ENCODE measurements at regions not wholly inside any gene's neighbourhood (a gene's known extent, or its start where the extent isn't known, plus 50 kb on each side); places are given as distances from the start of the nearest gene placed in this dataset.

GRCh38 chr6:66423047-66423446 is 716.0 kb upstream of the EYS start:
- intact Hi-C loops (cut with micrococcal nuclease; ENCODE audit: unreplicated experiment) (no loop called here), in situ Hi-C loops (cut with MboI) (no loop called here)
- Histone ChIP-seq H3K36me3 (ENCODE audit: control insufficient read depth in 2 of 2, insufficient read depth in 2 of 2, low read length in 1 of 2) (no peaks in the 10 kb centered on the region), H4K20me1 (ENCODE audit: control insufficient read depth, insufficient read depth) (no peaks in the 10 kb centered on the region), H3K9me3 (replicated peaks; ENCODE audit: control insufficient read depth, insufficient read depth, low read length) (no peaks in the 10 kb centered on the region), H3K27me3 (replicated peaks in 1 of 2; ENCODE audit: control insufficient read depth in 2 of 2, insufficient read depth in 2 of 2, low read length in 1 of 2) (no peaks in the 10 kb centered on the region), H3K4me2 (ENCODE audit: control insufficient read depth, insufficient read depth) (no peak overlapping the region), H3K4me1 (ENCODE audit: control insufficient read depth, insufficient read depth, low read length) (no peaks in the 10 kb centered on the region), H3K27ac (ENCODE audit: control insufficient read depth, insufficient read depth) (no peak overlapping the region), H2AFZ (ENCODE audit: control insufficient read depth, low read depth, low read length) (no peak overlapping the region), H3K79me2 (ENCODE audit: control insufficient read depth, insufficient read depth, low read length) (no peaks in the 10 kb centered on the region), H3K9ac (ENCODE audit: control insufficient read depth, insufficient read depth, low read length) (no peak overlapping the region), H3K4me3 (no peak overlapping the region)
- ATAC-seq, result no peak
- RAD21 ChIA-PET (ENCODE audit: unreplicated experiment), result no interaction called here
- DNase-seq (ENCODE audit: low read depth, low spot score), result no peak
- POLR2A ChIA-PET, result no interaction called here
- FAIRE-seq, result no peak
- TF ChIP-seq ATF3 (IDR thresholded peaks at IDR 0.05; ENCODE audit: borderline replicate concordance, extremely low read depth, low read depth, low read length), result no peak
- TF ChIP-seq CTCF (IDR thresholded peaks at IDR 0.05 in 2 of 3, conservative IDR thresholded peaks at IDR 0.05 in 1 of 3; ENCODE audit: control insufficient read depth in 2 of 3, extremely low read depth in 1 of 3, insufficient read depth in 1 of 3, low read depth in 3 of 3, low read length in 3 of 3), result no peak
- no peak for TF ChIP-seq TBL1XR1 (IDR thresholded peaks at IDR 0.05; ENCODE audit: low read depth, low read length)
- no peak for TF ChIP-seq TAF1 (IDR thresholded peaks at IDR 0.05; ENCODE audit: borderline replicate concordance, low read depth, low read length)
- TF ChIP-seq TCF12 (IDR thresholded peaks at IDR 0.05; ENCODE audit: low read depth, low read length), result no peak
- TF ChIP-seq PBX3 (IDR thresholded peaks at IDR 0.05; ENCODE audit: insufficient replicate concordance, low read depth, low read length), result no peak
- CTCF ChIA-PET, result no interaction called here
- BruUV-seq (replicated peaks), result no TSS peak
- SMC1A ChIA-PET (ENCODE audit: uncharacterized antibody, unreplicated experiment), result no interaction called here
